H1 (cell line): ENCODE measurements at regions not wholly inside any gene's neighbourhood (a gene's known extent, or its start where the extent isn't known, plus 50 kb on each side); places are given as distances from the start of the nearest gene placed in this dataset.

Experiments
- CBX5 ChIP-seq: fragments of 300-800, 300-1000 bp; sonication (generic); IDR thresholded peaks from 2 replicates; pipeline ENCODE4 v1.7.1; 2016; ENCODE audit warnings: antibody characterized with exemption, low read length, low read depth

GRCh38 chr3:168872826-168873225 lies 777.1 kb upstream of the GOLIM4 start (continued):
- no peak for TF ChIP-seq CBX5
